Right cardiac atrium (tissue), 5 donors: ENCODE measurements at regions not wholly inside any gene's neighbourhood (a gene's known extent, or its start where the extent isn't known, plus 50 kb on each side); places are given as distances from the start of the nearest gene placed in this dataset.

Experiments
- ATAC-seq, 2 donors: fragments of 200-7000 bp; cut with Tn5 transposase; one replicate each; pipeline versions ENCODE4 v1.8.0 to v1.9.1; 2020; ENCODE audit warnings: moderate library complexity in 2 of 2, mild to moderate bottlenecking in 1 of 2
- DNase-seq, 3 donors: peaks; one replicate each; pipeline ENCODE4 v3.0.0-alpha.2; 2020
- H3K27ac ChIP-seq: one replicate; pipeline ENCODE4 v1.5.1; 2013; ENCODE audit warnings: mild to moderate bottlenecking, low read length, control low read depth, moderate library complexity
- H3K27me3 ChIP-seq: one replicate; pipeline ENCODE4 v1.6.1; 2013; ENCODE audit not compliant: control insufficient read depth, insufficient read depth
- H3K4me1 ChIP-seq: one replicate; pipeline ENCODE4 v1.6.1; 2013; ENCODE audit warnings: low read length; ENCODE audit not compliant: control insufficient read depth, insufficient read depth
- H3K4me3 ChIP-seq: one replicate; pipeline ENCODE4 v1.5.1; 2013; ENCODE audit warnings: low read length, control low read depth
- H3K9me3 ChIP-seq: one replicate; pipeline ENCODE4 v1.6.1; 2013; ENCODE audit warnings: low read length; ENCODE audit not compliant: control insufficient read depth
- WGBS: extraction: QIAGEN DNeasy Blood & Tissue Kit; methylation state at CpG from one replicate; pipeline ENCODE4 v1.1.7; 2013; 5-methylcytosine and 5-hydroxymethylcytosine counted together
- intact Hi-C, 4 donors: fragments of 100-400 bp; cut with DNase I; formaldehyde crosslinking; loops; one replicate each; pipeline versions ENCODE4 v1.11.0 to v1.14.0; 2022 to 2023
- donor health status: healthy with polysubstance abuse.
- donor health status: DM: no; HTN: yes; CAD: no.
- donor health status: DM: no; HTN: no; CAD: no.
- donor health status: DM: no; HTN: yes; CAD: no; lungs with severe emphysema.
- donor health status: DM: yes; HTN: yes; CAD: no.

DNA sequence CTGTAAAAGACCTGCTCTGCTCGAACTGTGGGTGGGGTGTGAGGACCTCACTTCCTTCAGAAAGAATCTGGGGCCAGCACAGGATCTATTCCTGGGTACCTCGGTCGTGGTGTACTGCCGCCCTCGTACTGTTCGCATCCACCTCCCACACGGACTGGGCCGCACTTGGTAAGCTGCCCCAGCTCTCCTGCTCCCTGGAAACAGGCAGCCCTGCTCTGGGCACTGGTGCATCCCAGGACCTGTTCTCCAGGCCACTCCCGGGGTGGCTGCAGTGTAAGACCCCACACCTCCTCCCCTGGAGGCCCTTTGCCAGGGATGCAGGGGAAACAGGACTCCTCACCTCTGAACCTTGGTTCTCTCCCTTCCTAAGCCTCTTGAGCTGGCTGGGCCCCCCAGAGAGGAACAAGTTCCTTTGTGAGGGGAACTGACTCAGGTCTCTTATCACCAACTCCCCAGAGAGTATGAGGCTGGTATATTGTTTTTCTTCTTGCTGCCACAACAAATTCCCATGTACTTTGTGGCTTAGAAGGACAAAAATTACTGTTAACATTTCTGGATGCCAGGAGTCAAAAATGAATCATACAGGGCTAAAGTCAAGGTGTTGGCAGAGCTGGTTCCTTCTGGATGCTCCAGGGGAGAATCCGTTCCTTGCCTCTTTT, 276.5 kb downstream of the NUAK1 start:
- no peak for DNase-seq
- Histone ChIP-seq H3K9me3 (no peaks in the 10 kb centered on the region), H3K4me1 (no peaks in the 10 kb centered on the region), H3K4me3 (no peak overlapping the region), H3K27ac (no peak overlapping the region), H3K27me3 (no peaks in the 10 kb centered on the region)
- WGBS = 91% methylated on average over 10 of the region's 10 CpGs
- intact Hi-C loops = no loop called here
- peak in 1 of 2 donors; percentile 19 for ATAC-seq

GRCh38 chr12:105864316-105864715, 274.4 kb downstream of the NUAK1 start:
- Histone ChIP-seq H3K4me1 (no peaks in the 10 kb centered on the region), H3K9me3 (no peaks in the 10 kb centered on the region), H3K4me3 (no peak overlapping the region), H3K27ac (no peak overlapping the region), H3K27me3 (no peaks in the 10 kb centered on the region)
- intact Hi-C loops = no loop called here
- ATAC-seq (no peak), DNase-seq (no peak)
- WGBS = 72% methylated on average over 4 of the region's 4 CpGs

- 83% methylated on average over 2 of the region's 2 CpGs for WGBS
- Histone ChIP-seq H3K27ac (no peak overlapping the region), H3K9me3 (no peaks in the 10 kb centered on the region), H3K4me1 (no peaks in the 10 kb centered on the region), H3K27me3 (no peaks in the 10 kb centered on the region), H3K4me3 (no peak overlapping the region)
- DNase-seq (no peak), ATAC-seq (no peak)
- intact Hi-C loops = no loop called here
Measured at GRCh38 chr12:105864901-105865300, 273.9 kb downstream of the NUAK1 start.

- no peaks in the 10 kb centered on the region for H3K9me3 ChIP-seq
- H3K4me1 ChIP-seq = no peaks in the 10 kb centered on the region
- intact Hi-C loops = no loop called here
- ATAC-seq (no peak), DNase-seq (no peak)
- no peak overlapping the region for H3K27ac ChIP-seq
- WGBS = 94% methylated on average over 6 of the region's 6 CpGs
- H3K27me3 ChIP-seq = no peaks in the 10 kb centered on the region
- no peak overlapping the region for H3K4me3 ChIP-seq
Measured at GRCh38 chr12:105865886-105866285, 272.9 kb downstream of the NUAK1 start.

DNA sequence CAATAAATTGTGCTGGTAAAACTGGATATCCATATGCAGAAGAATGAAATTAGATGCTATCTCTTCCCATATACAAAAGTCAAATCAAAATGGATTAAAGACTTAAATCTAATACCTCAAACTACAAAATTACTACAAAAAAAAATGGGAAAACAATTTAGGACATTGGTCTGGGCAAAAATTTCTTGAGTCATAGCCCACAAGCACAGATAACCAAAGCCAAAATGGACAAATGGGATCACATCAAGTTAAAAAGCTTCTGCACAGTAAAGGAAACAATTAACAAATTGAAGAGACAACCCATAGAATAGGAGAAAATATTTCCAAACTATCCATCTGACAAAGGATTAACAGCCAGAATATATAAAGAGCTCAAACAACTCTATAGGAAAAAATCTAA, 264.6 kb downstream of the NUAK1 start:
- H3K9me3 ChIP-seq = no peaks in the 10 kb centered on the region
- no peak overlapping the region for H3K27ac ChIP-seq
- no peaks in the 10 kb centered on the region for H3K27me3 ChIP-seq
- no peak for DNase-seq
- intact Hi-C loops = no loop called here
- no peaks in the 10 kb centered on the region for H3K4me1 ChIP-seq
- H3K4me3 ChIP-seq = no peak overlapping the region
- ATAC-seq = no peak

DNA sequence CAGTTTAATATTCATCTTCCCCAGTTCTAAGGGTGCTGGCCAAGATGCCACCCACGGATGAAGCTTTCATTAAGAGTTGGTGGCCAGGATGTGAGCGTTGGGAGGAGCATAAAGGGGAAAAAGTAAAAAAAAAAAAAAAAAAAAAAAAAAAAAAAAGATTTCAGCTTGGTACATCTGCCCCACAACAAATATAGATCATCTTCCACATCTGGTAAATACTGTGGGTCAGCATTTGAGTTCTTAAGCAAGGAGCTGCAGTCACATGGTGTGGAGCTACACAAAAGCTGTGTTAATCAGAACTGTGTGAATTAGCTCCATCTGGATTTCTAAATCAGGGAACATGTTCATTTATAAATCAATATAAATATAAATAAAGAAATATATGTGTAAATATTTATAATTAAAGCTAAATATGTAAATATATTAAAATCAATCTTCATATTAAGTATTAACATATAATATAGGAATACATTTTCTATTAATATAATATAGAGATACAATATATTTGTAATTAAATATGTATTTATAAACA, 262.3 kb downstream of the NUAK1 start:
- Histone ChIP-seq H3K4me3 (no peak overlapping the region), H3K9me3 (no peaks in the 10 kb centered on the region), H3K27ac (no peak overlapping the region), H3K27me3 (no peaks in the 10 kb centered on the region), H3K4me1 (no peaks in the 10 kb centered on the region)
- ATAC-seq (no peak), DNase-seq (no peak)
- WGBS = 31% methylated on average over 2 of the region's 2 CpGs
- intact Hi-C loops = no loop called here

DNA sequence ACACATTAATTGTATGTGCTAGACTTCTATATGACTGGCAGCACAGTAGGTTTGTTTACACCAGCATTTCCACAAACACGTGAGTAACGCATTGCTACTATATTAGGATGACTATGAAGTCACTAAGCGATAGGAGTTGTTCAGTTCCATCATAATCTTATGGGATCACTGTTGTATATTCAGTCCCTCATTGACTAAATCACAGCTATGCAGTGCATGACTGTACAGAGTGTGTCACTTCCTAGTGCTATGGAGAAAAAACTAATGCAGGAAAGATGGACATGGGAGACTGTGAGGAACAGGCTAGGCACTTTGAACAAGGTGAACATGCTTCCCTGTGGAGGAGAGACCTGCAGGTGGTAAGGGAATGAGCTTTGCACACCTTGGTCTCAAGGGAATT, 259.8 kb downstream of the NUAK1 start:
- ATAC-seq (no peak), DNase-seq (no peak)
- Histone ChIP-seq H3K4me1 (no peaks in the 10 kb centered on the region), H3K4me3 (no peak overlapping the region), H3K9me3 (no peaks in the 10 kb centered on the region), H3K27me3 (no peaks in the 10 kb centered on the region), H3K27ac (no peak overlapping the region)
- 95% methylated on average over 3 of the region's 3 CpGs for WGBS
- intact Hi-C loops = no loop called here

DNA sequence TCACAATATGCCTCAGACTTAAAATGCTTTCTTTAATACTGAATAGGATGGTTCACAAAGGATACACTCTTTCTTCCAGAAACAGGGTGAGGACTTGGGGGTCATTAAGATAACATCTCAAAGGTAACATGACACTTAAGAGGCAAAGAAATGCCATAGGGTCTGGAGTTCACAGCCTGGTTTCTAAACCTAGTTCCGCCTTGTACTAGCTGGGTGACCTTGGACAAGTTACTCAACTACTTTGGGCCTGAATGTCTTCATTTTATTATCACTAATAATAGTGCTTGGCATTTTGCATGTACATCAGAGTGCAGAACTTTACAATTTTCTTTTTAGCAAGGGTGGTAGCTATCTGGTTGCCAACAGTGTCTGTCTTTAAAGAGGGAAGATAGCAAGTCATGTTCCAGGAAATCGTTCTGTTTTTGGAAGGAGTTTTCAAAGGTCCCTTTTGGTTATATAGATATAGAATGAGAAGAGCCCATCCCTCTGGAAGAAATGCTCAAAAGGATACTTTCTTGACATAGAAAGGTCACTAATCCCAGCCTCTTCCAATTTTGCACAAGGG, 257.8 kb downstream of the NUAK1 start:
- no peak for DNase-seq
- Histone ChIP-seq H3K4me1 (no peaks in the 10 kb centered on the region), H3K27ac (no peak overlapping the region), H3K9me3 (no peaks in the 10 kb centered on the region), H3K27me3 (no peaks in the 10 kb centered on the region), H3K4me3 (no peak overlapping the region)
- no peak for ATAC-seq
- intact Hi-C loops = no loop called here
- 62% methylated on average over 2 of the region's 2 CpGs for WGBS

DNA sequence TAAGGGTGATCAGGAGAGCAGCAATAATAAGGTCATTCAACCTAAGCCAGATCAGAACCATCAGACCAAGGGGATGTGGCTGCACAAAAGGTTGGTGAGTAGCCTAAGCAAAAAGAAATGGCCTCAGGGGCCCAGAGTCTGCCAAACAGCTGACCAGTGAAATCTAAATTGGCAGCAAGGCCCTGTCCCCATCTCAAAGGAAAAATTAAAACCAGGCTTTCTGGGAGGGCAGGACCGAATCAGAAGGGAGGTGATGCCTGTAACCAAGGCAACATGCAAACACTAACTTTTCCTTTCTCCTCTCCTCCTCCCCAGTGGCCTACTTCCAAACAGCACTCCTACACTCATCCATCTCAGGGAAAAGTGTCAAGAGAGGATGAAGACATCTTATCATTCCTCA, 256.4 kb downstream of the NUAK1 start:
- Histone ChIP-seq H3K27ac (no peak overlapping the region), H3K4me1 (no peaks in the 10 kb centered on the region), H3K27me3 (no peaks in the 10 kb centered on the region), H3K4me3 (no peak overlapping the region), H3K9me3 (no peaks in the 10 kb centered on the region)
- WGBS = 38% methylated on average over 1 of the region's 1 CpG
- peak; percentile 48 to 68 (median 52) for DNase-seq
- intact Hi-C loops = no loop called here
- ATAC-seq = peak; percentile 89 to 90

GRCh38 chr12:105887131-105887530, 251.6 kb downstream of the NUAK1 start:
- Histone ChIP-seq H3K27ac (no peak overlapping the region), H3K4me3 (no peak overlapping the region), H3K27me3 (no peaks in the 10 kb centered on the region), H3K9me3 (no peaks in the 10 kb centered on the region), H3K4me1 (no peaks in the 10 kb centered on the region)
- ATAC-seq (no peak), DNase-seq (no peak)
- intact Hi-C loops = no loop called here
- WGBS = 94% methylated on average over 3 of the region's 3 CpGs

DNA sequence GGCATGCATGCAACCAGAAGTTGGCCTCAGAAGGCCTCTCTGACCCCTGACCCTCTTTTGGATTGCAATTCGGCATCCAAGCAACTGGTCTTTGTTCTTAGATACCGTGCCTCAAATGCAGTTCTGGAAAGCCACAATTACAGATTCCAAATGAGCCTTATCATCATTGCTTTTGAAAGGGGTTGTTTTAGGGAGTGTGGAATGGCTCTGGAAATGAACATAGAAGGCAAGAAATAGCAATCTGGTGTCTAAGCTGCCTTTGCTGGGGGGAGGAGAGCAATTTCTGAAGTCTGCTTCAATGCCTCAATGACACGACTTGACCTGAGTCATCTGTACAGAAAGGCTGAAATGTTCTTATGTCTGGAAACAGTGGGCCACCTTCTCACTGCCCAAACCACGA, 250.1 kb downstream of the NUAK1 start:
- DNase-seq = peak in 1 of 3 donors; percentile 39
- H3K9me3 ChIP-seq = no peaks in the 10 kb centered on the region
- no peaks in the 10 kb centered on the region for H3K4me1 ChIP-seq
- intact Hi-C loops = no loop called here
- H3K4me3 ChIP-seq = no peak overlapping the region
- ATAC-seq = no peak
- H3K27me3 ChIP-seq = no peaks in the 10 kb centered on the region
- WGBS = 41% methylated on average over 4 of the region's 4 CpGs
- H3K27ac ChIP-seq = no peak overlapping the region
